HPDE6-E6E7 (cell line): ENCODE measurements at regions not wholly inside any gene's neighbourhood (a gene's known extent, or its start where the extent isn't known, plus 50 kb on each side); places are given as distances from the start of the nearest gene placed in this dataset.
"Not testable (repeated sequence)": the region's sequence is repeated elsewhere in the genome, so short reads cannot be mapped to it uniquely, and the experiment has no call there.

Experiments
- DNase-seq: peaks from one replicate; pipeline ENCODE4 v3.0.0; 2011; ENCODE audit warnings: missing footprints; ENCODE audit errors: extremely low spot score

GRCh38 chr14:106698620-106699267 is 1172.4 kb downstream of the TMEM121 start:
- not testable (repeated sequence) for DNase-seq

- not testable (repeated sequence) for DNase-seq
Observed at GRCh38 chr14:106703651-106704050, 1177.3 kb downstream of the TMEM121 start.

- not testable (repeated sequence) for DNase-seq
Observed at GRCh38 chr14:106706488-106706887, 1180.1 kb downstream of the TMEM121 start.

GRCh38 chr14:106710187-106710586 is 1183.8 kb downstream of the TMEM121 start:
- DNase-seq, result not testable (repeated sequence)

GRCh38 chr14:106712513-106712912 is 1186.1 kb downstream of the TMEM121 start:
- not testable (repeated sequence) for DNase-seq

GRCh38 chr14:106714446-106715428 is 1188.4 kb downstream of the TMEM121 start:
- not testable (repeated sequence) for DNase-seq

- not testable (repeated sequence) for DNase-seq
Observed at GRCh38 chr14:106717544-106717943, 1191.2 kb downstream of the TMEM121 start.

GRCh38 chr14:106719880-106720279 is 1193.5 kb downstream of the TMEM121 start:
- not testable (repeated sequence) for DNase-seq

GRCh38 chr14:106721926-106722325 is 1195.5 kb downstream of the TMEM121 start:
- DNase-seq, result not testable (repeated sequence)

- DNase-seq, result not testable (repeated sequence)
Observed at GRCh38 chr14:106722813-106723687, 1196.7 kb downstream of the TMEM121 start.

- not testable (repeated sequence) for DNase-seq
Observed at GRCh38 chr14:106727962-106728361, 1201.6 kb downstream of the TMEM121 start.

GRCh38 chr14:106728611-106729010 is 1202.2 kb downstream of the TMEM121 start:
- no peak for DNase-seq

- no peak for DNase-seq
Observed at GRCh38 chr14:106729551-106729950, 1203.2 kb downstream of the TMEM121 start.

- no peak for DNase-seq
Observed at GRCh38 chr14:106733771-106734170, 1207.4 kb downstream of the TMEM121 start.

GRCh38 chr14:106737021-106737420 is 1210.6 kb downstream of the TMEM121 start:
- no peak for DNase-seq

- DNase-seq, result no peak
Observed at GRCh38 chr14:106738075-106738474, 1211.7 kb downstream of the TMEM121 start.

GRCh38 chr14:106738598-106739258 is 1212.3 kb downstream of the TMEM121 start:
- not testable (repeated sequence) for DNase-seq

- DNase-seq, result not testable (repeated sequence)
Observed at GRCh38 chr14:106741086-106741827, 1214.9 kb downstream of the TMEM121 start.

GRCh38 chr14:106745016-106745767 is 1218.8 kb downstream of the TMEM121 start:
- not testable (repeated sequence) for DNase-seq
